Stimulated activated CD4-positive, alpha-beta T cell treated with anti-CD3 and anti-CD28 coated beads, Interleukin-1b, Interleukin-23, amount 100 ng/mL, for 24 hours (primary cell): ENCODE measurements at regions not wholly inside any gene's neighbourhood (a gene's known extent, or its start where the extent isn't known, plus 50 kb on each side); places are given as distances from the start of the nearest gene placed in this dataset.

Source experiments
- DNase-seq, 4 experiments: peaks; one replicate each; pipeline ENCODE4 v3.0.0-alpha.2; 2020; ENCODE audit warnings: low read depth in 4 of 4, low spot score in 1 of 4

DNA sequence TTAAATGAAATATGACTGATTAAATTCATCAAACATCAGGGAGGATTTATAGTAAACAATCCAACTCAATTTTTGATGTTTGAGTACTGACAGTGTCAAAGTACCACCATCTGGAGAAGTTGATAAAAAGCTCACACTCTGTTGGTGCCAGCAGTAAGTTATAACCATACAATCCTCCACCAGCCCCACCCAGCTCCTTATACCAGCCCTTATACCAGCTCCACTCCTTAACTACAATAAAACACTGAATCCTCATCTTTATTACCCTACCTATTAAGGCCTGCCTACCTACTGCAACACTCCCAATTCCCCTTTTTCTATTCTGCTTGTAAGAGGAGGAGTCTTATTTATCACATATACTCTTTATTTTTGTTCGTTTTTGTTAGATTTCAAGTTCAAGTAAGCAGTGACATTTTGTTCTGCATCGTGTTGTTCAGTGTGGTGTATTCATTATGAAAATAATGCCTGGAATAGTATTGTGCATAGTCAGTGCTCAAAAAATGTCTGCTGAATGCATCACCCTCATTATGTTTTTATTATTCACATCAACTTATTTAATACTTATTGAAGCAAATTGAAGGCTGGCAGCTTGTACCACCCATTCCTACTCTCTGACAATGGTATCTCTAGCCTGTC, 954.7 kb upstream of the ADGRB3 start:
- no peak for DNase-seq

DNA sequence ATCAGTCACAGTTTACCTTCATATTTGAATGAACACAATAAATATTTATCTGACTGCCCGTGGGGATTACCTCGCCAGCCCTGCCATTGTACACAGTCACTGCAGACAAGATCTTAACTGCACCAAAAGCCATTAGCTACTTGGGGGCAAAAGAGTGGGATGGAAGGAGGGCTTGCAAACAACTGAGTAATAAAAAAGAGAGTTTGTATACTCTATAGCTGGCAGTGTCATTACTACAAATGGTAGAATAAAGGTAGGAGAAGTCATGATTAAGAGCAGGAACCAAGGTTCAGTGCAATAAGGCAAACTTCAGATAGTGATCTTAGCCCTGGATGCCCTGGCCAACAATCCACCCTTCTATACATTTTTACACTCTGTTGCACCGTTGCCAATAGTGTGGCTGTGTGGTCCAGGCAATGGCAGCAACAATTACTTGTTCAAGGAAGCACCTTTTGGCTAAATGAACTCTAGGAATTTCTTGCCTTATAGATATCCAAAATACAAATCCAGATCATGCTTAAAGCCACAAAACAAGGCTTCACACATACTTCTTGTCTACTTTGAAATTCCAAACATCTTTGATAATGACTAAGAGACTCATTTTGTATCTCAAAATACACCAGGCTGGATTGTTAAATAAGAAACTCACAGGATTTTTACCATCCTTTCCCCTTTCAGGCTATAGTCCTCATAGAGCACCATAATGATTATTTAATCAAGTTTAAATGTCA, 955.4 kb upstream of the ADGRB3 start:
- no peak for DNase-seq

DNA sequence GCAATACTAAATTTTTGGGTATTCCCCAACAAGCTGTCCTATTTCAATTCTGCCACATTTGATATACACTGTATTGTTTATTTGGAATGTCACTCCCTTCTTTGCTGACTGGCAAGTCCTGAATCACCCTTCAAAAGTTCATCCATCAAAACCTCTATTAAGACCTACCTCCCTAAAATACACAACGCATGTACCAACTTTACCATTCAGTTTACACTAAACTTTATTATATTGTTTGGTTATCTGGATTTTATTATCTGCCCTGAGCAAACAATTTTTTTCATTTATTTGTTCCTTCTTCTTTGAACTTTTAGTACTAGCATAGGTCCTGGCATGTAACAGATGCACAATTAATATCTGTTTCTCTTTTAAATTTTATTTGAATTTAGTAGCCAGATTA, 958.2 kb upstream of the ADGRB3 start:
- DNase-seq = no peak

DNA sequence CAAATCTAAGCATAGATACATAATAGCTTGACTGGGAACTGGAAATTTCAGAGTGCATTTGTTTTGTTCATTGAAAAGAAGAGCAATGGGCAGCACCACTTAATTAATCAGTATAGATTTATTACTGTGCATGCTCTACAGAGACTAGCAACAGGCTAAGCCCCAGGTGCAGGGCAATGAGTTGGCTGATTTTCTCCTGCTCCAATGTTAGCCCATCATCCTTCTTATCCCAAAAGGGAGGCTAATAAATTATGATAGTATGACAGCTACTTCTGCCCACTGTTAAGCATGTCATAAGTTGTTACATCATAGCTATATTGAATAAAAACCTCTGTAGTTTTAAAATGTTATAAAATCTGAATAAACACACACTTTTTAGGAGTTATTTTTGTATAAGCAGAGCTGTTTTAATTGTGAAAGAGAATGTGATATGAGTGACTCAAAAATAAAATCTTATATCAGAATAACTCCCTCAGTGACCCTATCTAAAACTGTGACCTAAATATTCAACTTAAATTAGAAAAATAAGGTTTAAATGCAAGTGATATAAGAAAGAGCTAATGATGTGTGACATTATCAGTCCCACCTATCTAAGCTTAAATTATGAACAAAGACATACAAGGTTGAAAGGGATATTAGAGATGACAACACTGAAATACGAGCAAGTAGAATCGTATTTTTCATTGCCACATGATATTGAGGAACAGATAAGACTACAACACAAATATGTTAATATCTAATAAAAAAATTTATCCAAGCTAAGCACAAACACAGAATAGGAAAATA, 967.3 kb upstream of the ADGRB3 start:
- no peak for DNase-seq

DNA sequence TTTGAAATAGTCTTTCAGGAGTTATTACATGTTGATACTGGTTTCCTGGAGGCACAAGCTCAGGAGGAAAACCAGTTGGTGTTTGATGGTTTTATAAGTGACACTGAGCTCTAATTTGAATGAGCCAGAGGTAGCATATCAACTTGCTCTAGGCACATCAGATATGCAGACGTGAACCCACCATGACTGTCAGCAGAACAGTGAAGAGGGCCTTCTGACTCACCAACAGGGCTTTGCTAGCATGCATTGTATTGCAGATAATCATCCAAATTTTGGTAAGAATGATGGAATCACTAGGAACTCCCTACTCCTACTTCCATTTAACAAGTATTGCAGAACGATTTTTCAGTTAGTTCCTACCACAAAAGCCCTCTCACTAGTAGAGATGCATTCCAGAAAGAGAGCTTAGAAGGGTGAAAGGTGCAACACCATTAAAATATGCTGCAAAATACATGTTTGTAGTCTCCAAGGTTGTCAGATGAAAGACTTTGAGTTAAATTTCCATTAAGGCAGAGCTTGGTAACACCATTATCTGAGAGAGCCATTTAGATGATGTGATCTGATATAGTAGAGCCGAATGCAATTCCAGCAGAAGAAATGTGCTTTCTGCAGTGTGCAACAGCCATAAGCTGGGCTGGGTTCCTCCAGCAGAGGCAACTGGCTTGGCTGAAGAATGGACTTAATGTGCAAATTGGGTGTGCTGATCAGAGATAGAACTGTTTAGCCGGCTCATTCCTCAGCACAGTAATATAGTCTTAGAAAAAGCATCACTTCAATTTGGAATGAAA, 968.7 kb upstream of the ADGRB3 start:
- no peak for DNase-seq

DNA sequence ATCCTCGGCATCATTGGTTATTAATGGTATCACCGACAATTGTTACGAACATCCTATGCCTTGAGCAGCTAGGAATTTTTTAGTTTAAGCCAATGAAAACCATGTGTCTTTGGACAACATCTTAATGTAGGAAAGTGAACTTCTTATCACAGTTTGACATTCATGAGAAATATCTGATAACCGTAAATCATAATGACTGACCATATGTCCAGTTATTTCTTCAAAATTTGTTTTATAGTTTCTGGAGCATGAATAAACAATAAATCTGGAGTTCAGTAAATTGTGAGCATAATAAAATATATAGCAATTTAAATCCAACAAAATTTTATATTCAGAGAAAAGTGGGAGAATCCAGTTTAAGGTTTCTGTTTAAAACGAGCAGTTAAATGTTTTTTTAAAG, 970.1 kb upstream of the ADGRB3 start:
- no peak for DNase-seq

DNA sequence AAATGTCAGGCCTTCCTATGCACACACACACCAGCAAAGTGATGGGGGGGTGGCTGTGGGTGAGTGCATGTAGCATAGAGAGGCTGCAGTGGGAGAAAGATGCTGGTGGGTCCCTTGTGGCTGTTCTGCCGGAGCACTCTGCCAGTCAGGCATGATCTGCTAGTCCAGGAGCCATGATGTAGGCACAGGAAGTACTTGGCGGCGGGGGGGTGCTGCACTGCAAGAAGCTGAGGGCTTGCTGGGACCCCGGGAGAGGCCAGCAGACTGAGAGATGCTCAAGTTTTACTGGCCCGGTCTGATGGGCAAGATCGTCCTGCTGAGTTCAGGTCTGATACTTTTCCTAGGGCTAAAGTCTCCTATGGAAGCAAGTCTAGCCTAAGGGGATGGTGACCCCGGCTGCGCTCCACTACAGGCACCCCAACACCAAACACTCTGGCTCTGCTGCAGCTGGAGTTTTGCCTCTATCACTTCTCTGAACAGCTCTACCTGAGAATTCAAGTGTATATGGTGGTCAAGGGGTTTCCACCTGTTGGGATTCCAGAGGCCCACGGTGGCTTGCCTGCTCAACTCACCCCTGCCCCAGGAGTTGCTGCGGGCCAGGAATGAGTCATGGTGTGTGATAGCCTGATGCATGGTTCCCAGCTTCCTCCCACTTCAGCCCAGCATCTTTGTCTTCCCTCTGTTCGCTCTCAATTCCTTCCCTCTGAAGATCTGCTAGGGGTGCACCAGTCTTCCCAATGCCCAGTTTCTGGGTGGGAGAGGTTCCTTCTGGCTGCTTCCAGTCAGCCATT, 971.8 kb upstream of the ADGRB3 start:
- no peak for DNase-seq

DNA sequence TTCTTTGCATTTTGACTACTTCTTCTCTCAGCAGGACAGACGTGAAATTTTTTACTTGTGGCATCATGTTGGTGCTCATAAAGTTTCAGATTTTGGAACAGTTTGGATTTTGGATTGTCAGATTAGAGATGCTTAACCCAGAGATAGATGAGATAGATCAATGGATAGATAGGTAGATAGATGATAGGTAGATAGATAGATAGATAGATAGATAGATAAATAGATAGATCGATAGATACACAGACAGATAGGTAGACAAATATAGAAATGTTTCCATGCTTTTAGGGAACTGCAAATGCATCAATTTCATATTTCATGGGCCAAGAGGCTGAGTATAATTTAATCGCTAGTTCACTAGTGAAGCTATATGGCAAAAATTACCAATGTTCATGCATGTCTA, 981.5 kb upstream of the ADGRB3 start:
- DNase-seq = no peak

DNA sequence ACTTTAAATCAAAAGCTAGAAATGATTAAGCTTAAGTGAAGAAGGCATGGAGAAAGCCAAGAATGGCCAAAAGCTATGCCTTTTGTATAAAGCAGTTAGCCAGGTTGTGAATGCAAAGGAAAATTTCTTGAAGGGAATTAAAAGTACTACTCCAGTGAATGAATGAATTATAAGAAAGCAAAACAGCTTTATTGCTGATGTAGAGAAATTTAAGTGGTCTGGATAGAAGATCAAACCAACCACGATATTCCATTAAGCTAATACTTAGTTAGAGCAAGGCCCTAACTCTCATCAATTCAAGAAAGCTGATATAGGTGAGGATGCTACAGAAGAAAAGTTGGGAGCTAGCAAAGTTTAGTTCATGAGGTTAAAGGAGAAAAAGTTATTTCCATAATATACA, 988.5 kb upstream of the ADGRB3 start:
- DNase-seq = no peak

DNA sequence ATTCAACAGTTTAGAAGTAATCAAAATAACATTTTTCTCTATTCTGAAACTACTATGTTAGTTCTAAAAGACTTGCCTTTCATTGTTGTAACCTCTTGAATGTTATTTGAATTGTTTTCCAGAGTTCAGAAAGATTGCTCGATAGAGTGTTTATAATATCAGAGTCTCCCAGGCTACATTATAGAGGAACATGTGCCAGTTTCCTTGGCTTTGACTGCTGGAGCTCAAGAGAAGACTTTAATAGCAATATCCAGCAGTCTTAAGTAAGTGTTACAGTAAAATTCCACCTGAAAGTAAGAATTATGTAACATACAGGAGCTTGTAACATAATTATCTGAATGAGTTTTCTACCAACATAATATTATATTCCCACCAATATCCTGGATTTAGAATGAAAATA, 991.8 kb upstream of the ADGRB3 start:
- no peak for DNase-seq

DNA sequence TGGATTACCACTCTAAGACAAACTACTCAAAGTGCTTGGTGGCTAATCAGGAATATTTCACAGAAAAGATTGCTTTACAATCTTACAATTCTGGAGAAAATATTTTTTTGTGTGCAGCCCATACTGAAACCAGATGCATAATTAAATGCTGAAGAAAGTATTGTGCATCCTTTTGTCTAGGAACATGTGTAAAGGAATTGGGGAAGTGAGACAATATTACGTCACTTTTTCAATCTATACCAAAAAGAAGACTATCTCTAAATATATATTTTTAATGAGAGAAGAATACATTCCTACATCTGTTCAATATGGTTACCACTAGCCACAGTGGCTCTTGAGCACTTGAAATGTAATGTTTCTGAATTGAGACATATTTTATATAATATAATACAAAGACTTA, 992.5 kb upstream of the ADGRB3 start:
- DNase-seq = no peak

DNA sequence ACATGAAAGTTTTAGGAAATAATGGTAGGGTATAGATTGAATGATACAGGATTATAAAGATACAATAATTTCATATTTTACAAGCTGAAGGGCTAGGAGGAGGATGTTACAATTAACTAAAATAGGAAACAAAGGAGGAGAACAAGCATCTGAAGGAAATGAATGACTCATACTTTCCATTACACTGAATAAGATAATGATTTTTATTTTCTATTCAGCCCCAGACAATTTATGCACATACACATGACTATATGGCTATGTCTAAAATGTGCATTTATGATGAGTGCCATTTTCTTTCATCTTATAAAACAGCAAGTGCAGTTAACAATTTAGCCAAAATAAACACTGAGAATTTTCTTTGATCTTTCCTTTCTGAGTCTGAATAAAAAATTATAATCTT, 994.6 kb upstream of the ADGRB3 start:
- DNase-seq = no peak

DNA sequence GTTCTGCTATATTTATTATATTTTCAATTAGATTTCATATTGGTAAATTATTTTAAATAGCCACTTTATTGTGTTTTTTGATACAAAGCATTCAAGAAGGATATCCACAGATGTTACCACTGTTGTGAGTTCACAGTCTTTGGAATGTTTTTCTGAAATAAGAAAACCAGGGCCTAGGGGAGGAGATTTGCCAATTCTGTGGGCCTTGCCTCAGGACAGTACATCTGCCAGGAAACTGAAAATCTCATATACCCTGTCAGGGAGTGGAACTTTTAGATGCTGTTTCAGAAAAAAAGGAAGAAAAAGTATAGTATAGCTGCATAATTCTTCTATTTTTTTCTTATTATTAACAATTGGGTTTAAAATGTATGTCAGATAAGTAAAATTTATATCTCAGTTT, 995.9 kb upstream of the ADGRB3 start:
- no peak for DNase-seq

DNA sequence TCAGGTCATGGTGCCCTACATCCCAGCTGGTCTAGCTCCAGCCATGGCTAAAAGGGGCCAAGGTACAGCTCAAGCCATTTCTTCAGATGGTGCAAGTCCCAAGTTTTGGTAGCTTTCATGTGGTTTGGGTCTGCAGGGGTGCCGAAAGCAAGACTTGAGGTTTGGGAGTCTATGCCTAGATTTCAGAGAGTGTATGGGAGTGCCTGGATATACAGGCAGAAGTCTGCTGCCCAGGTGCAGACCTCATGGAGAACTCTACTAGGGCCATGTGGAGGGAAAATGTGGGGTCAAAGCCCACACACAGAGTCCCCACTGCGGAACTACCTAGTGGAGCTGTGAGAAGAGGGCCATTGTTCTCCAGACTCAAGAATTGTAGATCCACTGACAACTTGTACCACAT, 1000.9 kb upstream of the ADGRB3 start:
- DNase-seq = no peak

DNA sequence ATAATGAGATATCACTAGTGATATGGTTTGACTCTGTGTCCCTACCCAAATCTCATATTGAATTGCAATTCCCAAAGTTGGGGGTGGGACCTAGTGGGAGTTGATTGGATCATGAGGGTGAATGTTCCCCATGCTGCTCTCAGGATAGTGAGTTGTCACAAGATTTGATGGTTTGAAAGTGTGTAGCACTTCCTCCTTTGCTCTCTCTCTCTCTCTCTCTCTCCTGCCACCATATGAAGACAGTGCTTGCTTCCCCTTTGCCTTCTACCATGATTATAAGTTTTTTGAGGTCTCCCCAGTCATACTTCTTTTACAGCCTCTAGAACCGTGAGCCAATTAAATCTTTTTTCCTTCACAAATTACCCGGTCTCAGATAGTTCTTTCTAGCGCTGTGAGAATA, 1002.0 kb upstream of the ADGRB3 start:
- DNase-seq = no peak

DNA sequence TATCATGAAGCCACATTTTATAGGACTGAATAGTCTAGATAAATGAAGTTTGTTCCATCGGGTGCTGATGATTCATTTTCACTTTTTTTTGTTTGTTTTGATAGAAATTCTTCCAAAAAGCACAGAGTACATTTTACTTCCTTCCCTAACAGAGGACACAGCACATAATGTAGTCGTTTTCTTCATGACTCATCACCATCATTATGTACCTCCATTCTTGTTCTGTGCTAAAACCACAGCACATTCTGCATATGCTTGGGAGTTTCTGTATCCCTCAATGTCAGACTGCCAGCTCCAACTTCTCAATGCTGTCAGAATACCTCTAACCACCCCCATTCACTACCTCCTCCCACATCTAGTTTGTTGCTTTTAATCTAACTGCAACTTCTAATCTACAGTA, 1004.9 kb upstream of the ADGRB3 start:
- no peak for DNase-seq

DNA sequence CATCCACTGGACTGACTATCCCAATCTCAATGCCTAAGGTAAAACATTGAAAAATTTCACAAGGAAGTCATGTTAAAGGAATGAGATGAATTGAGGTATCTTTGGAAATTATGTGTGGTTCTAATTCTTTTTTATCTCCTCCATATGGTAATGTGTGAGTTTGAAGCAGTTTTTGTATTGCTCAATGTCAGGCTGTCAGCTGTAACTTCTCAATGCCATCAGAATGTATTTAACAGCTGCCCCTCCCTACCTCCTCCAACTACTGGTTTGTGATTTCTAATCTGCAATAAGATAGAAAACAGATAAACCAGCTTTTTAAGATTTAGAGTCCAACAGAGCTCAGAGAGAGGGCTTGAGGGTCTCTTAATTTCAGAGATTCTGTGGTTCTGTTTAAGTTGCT, 1005.8 kb upstream of the ADGRB3 start:
- DNase-seq = no peak

DNA sequence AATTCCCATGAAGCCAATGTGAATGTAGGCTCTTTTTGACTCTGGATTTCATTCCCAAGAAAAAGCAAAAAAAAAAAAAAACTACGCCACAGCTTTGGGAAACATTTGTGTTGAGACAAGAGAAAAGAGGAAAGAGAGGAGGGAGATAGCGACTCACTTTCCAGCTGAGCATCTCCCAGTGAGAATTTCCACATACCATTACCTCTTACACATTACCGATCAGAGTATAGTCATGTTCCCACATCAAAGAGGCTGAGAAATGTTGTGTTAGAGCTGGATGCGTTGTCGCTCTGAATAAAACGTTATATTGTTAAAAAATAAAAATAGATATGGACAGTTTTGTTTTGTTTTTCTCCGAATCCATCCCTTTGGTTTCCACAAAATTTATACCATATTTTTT, 1019.3 kb upstream of the ADGRB3 start:
- no peak for DNase-seq

DNA sequence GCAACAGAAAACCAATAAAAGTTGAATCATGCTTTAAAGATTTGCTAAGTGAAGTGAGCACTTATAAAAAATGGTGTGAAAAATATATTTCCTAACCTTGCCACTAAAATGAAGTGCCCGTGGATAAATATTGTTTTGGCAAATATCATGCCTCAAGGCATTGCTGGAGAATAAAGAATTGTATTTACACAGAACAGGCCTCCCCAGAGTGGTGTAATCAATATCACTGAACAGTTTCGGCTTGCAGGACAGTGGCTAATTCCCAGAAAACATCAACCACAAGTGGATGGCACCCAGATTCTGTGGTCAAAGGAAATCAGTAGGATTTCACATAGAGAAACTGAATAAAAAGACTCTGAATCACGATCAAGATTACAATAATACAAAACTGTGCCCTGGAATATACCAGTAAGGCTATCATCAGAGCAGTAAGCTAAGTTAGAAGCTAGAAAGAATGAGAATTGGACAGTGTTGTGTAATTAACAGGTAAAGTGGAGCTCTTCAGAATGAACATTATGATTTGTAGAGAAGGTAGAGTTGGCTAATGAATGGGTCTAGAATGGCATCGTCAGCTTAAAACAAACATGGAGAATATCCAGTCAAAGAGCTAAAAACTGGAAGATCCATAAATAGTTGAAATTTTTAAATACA, 1026.9 kb upstream of the ADGRB3 start:
- no peak for DNase-seq
